ENCODE measurements at regions not wholly inside any gene's neighbourhood (a gene's known extent, or its start where the extent isn't known, plus 50 kb on each side); places are given as distances from the start of the nearest gene placed in this dataset.

- TF ChIP-seq GATA3 (IDR thresholded peaks at IDR 0.05; ENCODE audit: low read depth, low read length) = no peak
- no peak for TF ChIP-seq GATA2 (IDR thresholded peaks at IDR 0.05; ENCODE audit: low read depth, low read length)
Measured at GRCh38 chr9:26145938-26146337, 467.7 kb upstream of the TUSC1 start.

- no peak for TF ChIP-seq GATA2 (IDR thresholded peaks at IDR 0.05; ENCODE audit: low read depth, low read length)
- no peak for TF ChIP-seq GATA3 (IDR thresholded peaks at IDR 0.05; ENCODE audit: low read depth, low read length)
Measured at GRCh38 chr9:26142631-26143030, 464.4 kb upstream of the TUSC1 start.

- TF ChIP-seq GATA2 (IDR thresholded peaks at IDR 0.05; ENCODE audit: low read depth, low read length) (no peak), GATA3 (IDR thresholded peaks at IDR 0.05; ENCODE audit: low read depth, low read length) (no peak)
Measured at GRCh38 chr9:26142201-26142600, 464.0 kb upstream of the TUSC1 start.

- no peak for TF ChIP-seq GATA3 (IDR thresholded peaks at IDR 0.05; ENCODE audit: low read depth, low read length)
- no peak for TF ChIP-seq GATA2 (IDR thresholded peaks at IDR 0.05; ENCODE audit: low read depth, low read length)
Measured at GRCh38 chr9:26133537-26133936, 455.3 kb upstream of the TUSC1 start.

- no peak for TF ChIP-seq GATA2 (IDR thresholded peaks at IDR 0.05; ENCODE audit: low read depth, low read length)
Measured at GRCh38 chr9:26132746-26133312, 454.6 kb upstream of the TUSC1 start.

- TF ChIP-seq GATA2 (IDR thresholded peaks at IDR 0.05; ENCODE audit: low read depth, low read length) (no peak), GATA3 (IDR thresholded peaks at IDR 0.05; ENCODE audit: low read depth, low read length) (no peak)
Measured at GRCh38 chr9:26131886-26132285, 453.6 kb upstream of the TUSC1 start.

GRCh38 chr9:26129217-26129616 is 451.0 kb upstream of the TUSC1 start:
- no peak for TF ChIP-seq GATA2 (IDR thresholded peaks at IDR 0.05; ENCODE audit: low read depth, low read length)
- no peak for TF ChIP-seq GATA3 (IDR thresholded peaks at IDR 0.05; ENCODE audit: low read depth, low read length)

- no peak for TF ChIP-seq GATA3 (IDR thresholded peaks at IDR 0.05; ENCODE audit: low read depth, low read length)
- no peak for TF ChIP-seq GATA2 (IDR thresholded peaks at IDR 0.05; ENCODE audit: low read depth, low read length)
Measured at GRCh38 chr9:26125693-26126092, 447.4 kb upstream of the TUSC1 start.

GRCh38 chr9:26112724-26113123 is 434.5 kb upstream of the TUSC1 start:
- TF ChIP-seq GATA3 (IDR thresholded peaks at IDR 0.05; ENCODE audit: low read depth, low read length) = no peak
- no peak for TF ChIP-seq GATA2 (IDR thresholded peaks at IDR 0.05; ENCODE audit: low read depth, low read length)

GRCh38 chr9:26086396-26086795 is 408.2 kb upstream of the TUSC1 start:
- no peak for TF ChIP-seq GATA2 (IDR thresholded peaks at IDR 0.05; ENCODE audit: low read depth, low read length)
- TF ChIP-seq GATA3 (IDR thresholded peaks at IDR 0.05; ENCODE audit: low read depth, low read length) = no peak

GRCh38 chr9:26081847-26082246 is 403.6 kb upstream of the TUSC1 start:
- no peak for TF ChIP-seq GATA2 (IDR thresholded peaks at IDR 0.05; ENCODE audit: low read depth, low read length)
- TF ChIP-seq GATA3 (IDR thresholded peaks at IDR 0.05; ENCODE audit: low read depth, low read length) = no peak

- TF ChIP-seq GATA2 (IDR thresholded peaks at IDR 0.05; ENCODE audit: low read depth, low read length) (no peak), GATA3 (IDR thresholded peaks at IDR 0.05; ENCODE audit: low read depth, low read length) (no peak)
Measured at GRCh38 chr9:26078706-26079105, 400.5 kb upstream of the TUSC1 start.

- no peak for TF ChIP-seq GATA2 (IDR thresholded peaks at IDR 0.05; ENCODE audit: low read depth, low read length)
- TF ChIP-seq GATA3 (IDR thresholded peaks at IDR 0.05; ENCODE audit: low read depth, low read length) = no peak
Measured at GRCh38 chr9:26077860-26078259, 399.6 kb upstream of the TUSC1 start.

- TF ChIP-seq GATA2 (IDR thresholded peaks at IDR 0.05; ENCODE audit: low read depth, low read length) (no peak), GATA3 (IDR thresholded peaks at IDR 0.05; ENCODE audit: low read depth, low read length) (no peak)
Measured at GRCh38 chr9:26067608-26068007, 389.4 kb upstream of the TUSC1 start.

- no peak for TF ChIP-seq GATA3 (IDR thresholded peaks at IDR 0.05; ENCODE audit: low read depth, low read length)
- TF ChIP-seq GATA2 (IDR thresholded peaks at IDR 0.05; ENCODE audit: low read depth, low read length) = no peak
Measured at GRCh38 chr9:26066237-26066636, 388.0 kb upstream of the TUSC1 start.

GRCh38 chr9:26061948-26062575 is 383.8 kb upstream of the TUSC1 start:
- no peak for TF ChIP-seq GATA2 (IDR thresholded peaks at IDR 0.05; ENCODE audit: low read depth, low read length)
